ENCODE measurements at regions not wholly inside any gene's neighbourhood (a gene's known extent, or its start where the extent isn't known, plus 50 kb on each side); places are given as distances from the start of the nearest gene placed in this dataset.

DNA sequence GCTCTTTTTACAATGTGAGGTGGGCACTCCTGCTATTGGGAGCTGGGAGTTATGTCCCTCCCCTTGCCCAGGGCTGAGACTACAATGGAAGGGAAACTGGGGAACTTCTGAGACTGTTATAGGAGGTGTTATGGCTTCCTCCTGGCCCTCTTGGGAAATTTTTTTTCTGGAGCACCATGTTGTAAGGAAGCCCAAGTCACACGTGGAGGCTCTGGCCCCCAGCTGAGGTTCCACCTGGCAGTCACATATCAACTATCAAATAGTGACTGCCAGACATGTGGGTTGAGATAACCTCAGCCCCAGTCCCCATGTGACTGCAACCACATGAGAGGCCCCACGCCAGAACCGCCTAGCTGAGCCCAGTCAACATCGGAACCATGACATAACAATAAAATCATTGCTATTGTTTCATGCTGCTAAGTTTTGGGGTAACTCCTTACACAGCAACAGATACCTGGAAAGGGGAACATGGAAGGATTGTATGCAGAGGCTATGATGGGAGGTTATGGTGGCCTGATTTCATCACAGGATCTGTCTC lies 99.4 kb upstream of the NCOR2 start:
- TF ChIP-seq ZFP30 (CRISPR knock-in tag; IDR thresholded peaks at IDR 0.05) (no peak), ZFP3 (CRISPR knock-in tag; IDR thresholded peaks at IDR 0.05) (no peak), CREB5 (CRISPR knock-in tag; IDR thresholded peaks at IDR 0.05; ENCODE audit: low read depth) (no peak), ZNF8 (CRISPR knock-in tag; IDR thresholded peaks at IDR 0.05) (no peak), ZC3H10 (CRISPR knock-in tag; IDR thresholded peaks at IDR 0.05) (no peak), RARB (CRISPR knock-in tag; IDR thresholded peaks at IDR 0.05) (no peak), ISL1 (CRISPR knock-in tag; IDR thresholded peaks at IDR 0.05) (no peak), ARNTL (CRISPR knock-in tag; IDR thresholded peaks at IDR 0.05; ENCODE audit: borderline replicate concordance, low read depth) (no peak)
- TF ChIP-seq, protein P1, sequence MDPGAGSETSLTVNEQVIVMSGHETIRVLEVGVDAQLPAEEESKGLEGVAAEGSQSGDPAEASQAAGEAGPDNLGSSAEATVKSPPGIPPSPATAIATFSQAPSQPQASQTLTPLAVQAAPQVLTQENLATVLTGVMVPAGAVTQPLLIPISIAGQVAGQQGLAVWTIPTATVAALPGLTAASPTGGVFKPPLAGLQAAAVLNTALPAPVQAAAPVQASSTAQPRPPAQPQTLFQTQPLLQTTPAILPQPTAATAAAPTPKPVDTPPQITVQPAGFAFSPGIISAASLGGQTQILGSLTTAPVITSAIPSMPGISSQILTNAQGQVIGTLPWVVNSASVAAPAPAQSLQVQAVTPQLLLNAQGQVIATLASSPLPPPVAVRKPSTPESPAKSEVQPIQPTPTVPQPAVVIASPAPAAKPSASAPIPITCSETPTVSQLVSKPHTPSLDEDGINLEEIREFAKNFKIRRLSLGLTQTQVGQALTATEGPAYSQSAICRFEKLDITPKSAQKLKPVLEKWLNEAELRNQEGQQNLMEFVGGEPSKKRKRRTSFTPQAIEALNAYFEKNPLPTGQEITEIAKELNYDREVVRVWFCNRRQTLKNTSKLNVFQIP (CRISPR knock-in tag; IDR thresholded peaks at IDR 0.05; ENCODE audit: borderline replicate concordance, low read depth) = no peak

Measured in SK-N-SH treated with all-trans-retinoic acid at 6 μM for 48 hours (cell line).